HG03280 (cell line): ENCODE measurements at regions not wholly inside any gene's neighbourhood (a gene's known extent, or its start where the extent isn't known, plus 50 kb on each side); places are given as distances from the start of the nearest gene placed in this dataset.

Experiments used
- ATAC-seq: cut with Tn5 transposase; IDR thresholded peaks from one replicate; pipeline ENCODE4 v1.9.1; 2021; ENCODE audit warnings: mild to moderate bottlenecking, moderate library complexity; ENCODE audit not compliant: unreplicated experiment

- no peak for ATAC-seq
These were observed 142.5 kb upstream of the FERMT1 start for GRCh38 chr20:6265204-6265904.

DNA sequence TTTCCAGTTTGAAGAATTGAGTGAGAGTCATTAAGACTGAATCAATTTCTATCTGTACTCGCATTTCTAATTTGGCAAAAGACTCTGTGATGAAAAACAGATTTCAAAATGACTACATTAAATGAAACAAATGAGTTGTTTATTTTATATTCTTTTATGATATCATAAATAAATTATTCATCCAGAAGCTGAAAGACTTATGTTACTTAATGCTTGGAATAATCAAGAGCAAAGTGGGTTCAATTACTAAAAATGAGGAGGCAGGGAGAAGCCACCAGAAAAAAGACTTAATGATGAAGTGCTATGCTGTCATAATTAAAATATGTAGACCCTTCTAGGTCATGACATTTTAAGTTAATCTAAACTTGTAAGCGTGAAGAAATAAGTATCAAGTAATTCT lies 130.6 kb upstream of the FERMT1 start:
- ATAC-seq: no peak

GRCh38 chr20:6245436-6245835 lies 122.6 kb upstream of the FERMT1 start:
- no peak for ATAC-seq

GRCh38 chr20:6241591-6241990 lies 118.8 kb upstream of the FERMT1 start:
- ATAC-seq: no peak

GRCh38 chr20:6240059-6240458 lies 117.2 kb upstream of the FERMT1 start:
- ATAC-seq: no peak

- no peak for ATAC-seq
These were observed 115.6 kb upstream of the FERMT1 start for GRCh38 chr20:6238421-6238820.

- no peak for ATAC-seq
These were observed 112.7 kb upstream of the FERMT1 start for GRCh38 chr20:6235510-6235909.

DNA sequence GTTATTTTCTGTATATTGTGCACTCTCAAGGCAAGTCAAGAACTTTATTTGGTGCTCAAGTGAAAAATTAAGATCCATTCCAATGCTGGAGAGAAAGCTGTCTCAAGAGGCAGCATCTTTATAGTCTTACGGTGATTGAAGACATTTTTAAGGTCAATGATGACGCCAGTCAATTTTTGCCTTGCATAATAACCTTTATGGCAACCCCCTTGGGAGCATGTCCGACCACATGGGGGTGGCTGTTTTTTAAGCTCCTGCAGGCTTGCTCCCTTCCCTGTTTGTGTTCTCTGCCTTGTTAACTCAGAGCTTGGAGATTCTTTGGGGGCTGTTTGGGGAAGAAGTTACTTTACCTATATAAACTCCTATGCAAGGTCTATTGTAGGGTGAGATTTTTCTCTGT lies 109.6 kb upstream of the FERMT1 start:
- no peak for ATAC-seq

- ATAC-seq: no peak
These were observed 108.7 kb upstream of the FERMT1 start for GRCh38 chr20:6231556-6231955.

GRCh38 chr20:6228302-6228843 lies 105.5 kb upstream of the FERMT1 start:
- no peak for ATAC-seq

- no peak for ATAC-seq
These were observed 90.5 kb upstream of the FERMT1 start for GRCh38 chr20:6213311-6213710.

- ATAC-seq: no peak
These were observed 90.1 kb upstream of the FERMT1 start for GRCh38 chr20:6212903-6213302.

- ATAC-seq: no peak
These were observed 86.3 kb upstream of the FERMT1 start for GRCh38 chr20:6209093-6209492.

GRCh38 chr20:6200092-6200491 lies 77.3 kb upstream of the FERMT1 start:
- no peak for ATAC-seq

GRCh38 chr20:6185268-6185667 lies 62.4 kb upstream of the FERMT1 start:
- ATAC-seq: no peak

GRCh38 chr20:6184086-6184485 lies 61.3 kb upstream of the FERMT1 start:
- no peak for ATAC-seq

- no peak for ATAC-seq
These were observed 57.7 kb upstream of the FERMT1 start for GRCh38 chr20:6180531-6180930.

GRCh38 chr20:6178537-6178936 lies 55.7 kb upstream of the FERMT1 start:
- no peak for ATAC-seq

DNA sequence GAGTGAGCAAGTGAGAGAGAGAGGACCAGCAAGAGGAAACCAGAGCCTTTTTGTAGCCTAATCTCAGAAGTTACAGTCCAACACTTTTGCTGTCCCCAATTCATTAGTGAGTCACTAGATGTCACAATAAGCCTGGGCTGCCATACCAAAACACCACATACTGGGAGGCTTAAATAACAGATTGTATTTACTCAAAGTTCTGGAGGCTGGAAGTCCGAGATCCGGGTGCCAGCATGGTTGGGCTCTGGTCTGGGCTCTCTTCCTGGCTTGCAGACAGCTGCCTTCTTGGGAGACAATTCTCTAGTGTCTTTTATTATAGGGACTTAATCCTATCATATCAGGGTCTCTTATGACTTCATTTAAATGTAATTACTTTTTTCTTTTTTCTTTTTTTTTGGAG lies 50.7 kb upstream of the FERMT1 start:
- ATAC-seq: no peak
